GM13976 (cell line): ENCODE measurements at regions not wholly inside any gene's neighbourhood (a gene's known extent, or its start where the extent isn't known, plus 50 kb on each side); places are given as distances from the start of the nearest gene placed in this dataset.
"Not testable (repeated sequence)": the region's sequence is repeated elsewhere in the genome, so short reads cannot be mapped to it uniquely, and the experiment has no call there.

Experiments used
- DNase-seq: peaks from one replicate; pipeline ENCODE4 v3.0.0; 2012; ENCODE audit warnings: low spot score
- CTCF ChIP-seq: IDR thresholded peaks from 2 replicates; pipeline ENCODE4 v1.5.1; 2012; ENCODE audit warnings: borderline replicate concordance, mild to moderate bottlenecking; ENCODE audit not compliant: insufficient read depth; ENCODE audit errors: extremely low read depth, missing control alignments, control extremely low read depth
- in situ Hi-C: fragments of 300-500 bp; cut with MboI; formaldehyde crosslinking; loops from one replicate; pipeline ENCODE4 v1.12.0; 2022; ENCODE audit warnings: low sequenced_read_pairs, mixed read lengths, inconsistent platforms; ENCODE audit not compliant: unreplicated experiment

- no peak for DNase-seq
- in situ Hi-C loops = no loop called here
- no peak for TF ChIP-seq CTCF
These were observed 80.3 kb downstream of the SPIN4 start for GRCh38 chrX:63270873-63271272.

GRCh38 chrX:63258144-63258543, 93.0 kb downstream of the SPIN4 start:
- in situ Hi-C loops = no loop called here
- TF ChIP-seq CTCF = no peak
- no peak for DNase-seq

GRCh38 chrX:63250253-63250868, 100.8 kb downstream of the SPIN4 start:
- peak; percentile 74 for TF ChIP-seq CTCF
- in situ Hi-C loops = no loop called here
- peak; percentile 24 for DNase-seq

GRCh38 chrX:63242689-63243088, 108.4 kb downstream of the SPIN4 start:
- DNase-seq, in situ Hi-C loops: not testable (repeated sequence)

GRCh38 chrX:63235963-63236362, 115.2 kb downstream of the SPIN4 start:
- DNase-seq, in situ Hi-C loops: not testable (repeated sequence)

GRCh38 chrX:63233013-63233412, 118.1 kb downstream of the SPIN4 start:
- DNase-seq, in situ Hi-C loops: not testable (repeated sequence)

GRCh38 chrX:63218202-63218601, 132.9 kb downstream of the SPIN4 start:
- in situ Hi-C loops, DNase-seq: not testable (repeated sequence)

- in situ Hi-C loops, DNase-seq: not testable (repeated sequence)
These were observed 133.6 kb downstream of the SPIN4 start for GRCh38 chrX:63217549-63217948.

GRCh38 chrX:63209645-63210044, 141.5 kb downstream of the SPIN4 start:
- in situ Hi-C loops = not testable (repeated sequence)

GRCh38 chrX:63209128-63209527, 142.0 kb downstream of the SPIN4 start:
- DNase-seq, in situ Hi-C loops: not testable (repeated sequence)

More at GRCh38 chrX:63209645-63210044, 141.5 kb downstream of the SPIN4 start:
- not testable (repeated sequence) for DNase-seq

- in situ Hi-C loops = not testable (repeated sequence)
These were observed 146.7 kb downstream of the SPIN4 start for GRCh38 chrX:63204266-63205074.

GRCh38 chrX:63201987-63202386, 149.1 kb downstream of the SPIN4 start:
- DNase-seq, in situ Hi-C loops: not testable (repeated sequence)

More at GRCh38 chrX:63204266-63205074, 146.7 kb downstream of the SPIN4 start:
- not testable (repeated sequence) for DNase-seq

GRCh38 chrX:63198693-63199092, 152.4 kb downstream of the SPIN4 start:
- DNase-seq, in situ Hi-C loops: not testable (repeated sequence)

GRCh38 chrX:63192366-63193041, 158.6 kb downstream of the SPIN4 start:
- in situ Hi-C loops, DNase-seq: not testable (repeated sequence)
